ENCODE measurements at regions not wholly inside any gene's neighbourhood (a gene's known extent, or its start where the extent isn't known, plus 50 kb on each side); places are given as distances from the start of the nearest gene placed in this dataset.

GRCh38 chr7:46123-46829 is 146.1 kb upstream of the FAM20C start:
- no peak overlapping the region for H3K4me2 ChIP-seq
- H4K20me1 ChIP-seq (ENCODE audit: insufficient read depth, poor library complexity, severe bottlenecking): no peaks in the 10 kb centered on the region
- no peaks in the 10 kb centered on the region for H3K9me2 ChIP-seq (replicated peaks; ENCODE audit: insufficient read depth)
- WGBS (ENCODE audit: low lambda C conversion rate, missing lambda C conversion rate): 78% methylated on average over 11 of the region's 11 CpGs
- H3K4me3 ChIP-seq: no peak overlapping the region
- TF ChIP-seq CTCF (IDR thresholded peaks at IDR 0.05; ENCODE audit: poor library complexity) (no peak), EZH2phosphoT487 (IDR thresholded peaks at IDR 0.05; ENCODE audit: low read depth, severe bottlenecking, unreplicated experiment) (no peak), EZH2 (IDR thresholded peaks at IDR 0.05; ENCODE audit: borderline replicate concordance) (no peak)
- no peaks in the 10 kb centered on the region for H3K9me3 ChIP-seq (ENCODE audit: low read depth)
- no peaks in the 10 kb centered on the region for H3K27me3 ChIP-seq
- H2AFZ ChIP-seq: no peak overlapping the region
- H3K4me1 ChIP-seq (ENCODE audit: insufficient read depth): no peaks in the 10 kb centered on the region
- no peaks in the 10 kb centered on the region for H3K79me2 ChIP-seq
- no peak overlapping the region for H3K27ac ChIP-seq
- DNase-seq (ENCODE audit: low spot score): no peak
- H3K36me3 ChIP-seq (replicated peaks; ENCODE audit: insufficient read depth, low read depth): no peaks in the 10 kb centered on the region

GRCh38 chr7:46830-47140 is 145.6 kb upstream of the FAM20C start:
- no peak overlapping the region for H3K27ac ChIP-seq
- H3K9me3 ChIP-seq (ENCODE audit: low read depth): no peaks in the 10 kb centered on the region
- H3K9me2 ChIP-seq (replicated peaks; ENCODE audit: insufficient read depth): no peaks in the 10 kb centered on the region
- no peaks in the 10 kb centered on the region for H3K79me2 ChIP-seq
- TF ChIP-seq EZH2 (IDR thresholded peaks at IDR 0.05; ENCODE audit: borderline replicate concordance): no peak
- TF ChIP-seq EZH2phosphoT487 (IDR thresholded peaks at IDR 0.05; ENCODE audit: low read depth, severe bottlenecking, unreplicated experiment): no peak
- TF ChIP-seq CTCF (IDR thresholded peaks at IDR 0.05; ENCODE audit: poor library complexity): no peak
- no peak overlapping the region for H2AFZ ChIP-seq
- no peak for DNase-seq (ENCODE audit: low spot score)
- no peaks in the 10 kb centered on the region for H4K20me1 ChIP-seq (ENCODE audit: insufficient read depth, poor library complexity, severe bottlenecking)
- no peaks in the 10 kb centered on the region for H3K4me1 ChIP-seq (ENCODE audit: insufficient read depth)
- WGBS (ENCODE audit: low lambda C conversion rate, missing lambda C conversion rate): 95% methylated on average over 5 of the region's 5 CpGs
- H3K27me3 ChIP-seq: no peaks in the 10 kb centered on the region
- H3K4me3 ChIP-seq: no peak overlapping the region
- H3K36me3 ChIP-seq (replicated peaks; ENCODE audit: insufficient read depth, low read depth): no peaks in the 10 kb centered on the region
- H3K4me2 ChIP-seq: no peak overlapping the region

GRCh38 chr7:51456-52068 is 140.8 kb upstream of the FAM20C start:
- Histone ChIP-seq H3K4me2 (no peak overlapping the region), H3K9me3 (ENCODE audit: low read depth) (no peaks in the 10 kb centered on the region), H2AFZ (no peak overlapping the region), H3K4me1 (ENCODE audit: insufficient read depth) (no peaks in the 10 kb centered on the region), H4K20me1 (ENCODE audit: insufficient read depth, poor library complexity, severe bottlenecking) (no peaks in the 10 kb centered on the region), H3K36me3 (replicated peaks; ENCODE audit: insufficient read depth, low read depth) (no peaks in the 10 kb centered on the region), H3K9me2 (replicated peaks; ENCODE audit: insufficient read depth) (no peaks in the 10 kb centered on the region), H3K27ac (no peak overlapping the region), H3K27me3 (no peaks in the 10 kb centered on the region), H3K4me3 (no peak overlapping the region), H3K79me2 (no peaks in the 10 kb centered on the region)
- WGBS (ENCODE audit: low lambda C conversion rate, missing lambda C conversion rate): 96% methylated on average over 11 of the region's 11 CpGs
- no peak for DNase-seq (ENCODE audit: low spot score)
- TF ChIP-seq CTCF (IDR thresholded peaks at IDR 0.05; ENCODE audit: poor library complexity) (no peak), EZH2 (IDR thresholded peaks at IDR 0.05; ENCODE audit: borderline replicate concordance) (no peak), EZH2phosphoT487 (IDR thresholded peaks at IDR 0.05; ENCODE audit: low read depth, severe bottlenecking, unreplicated experiment) (no peak)

Measured in hepatocyte (in vitro differentiated cells).